Ovary (tissue), 3 donors: ENCODE measurements at regions not wholly inside any gene's neighbourhood (a gene's known extent, or its start where the extent isn't known, plus 50 kb on each side); places are given as distances from the start of the nearest gene placed in this dataset.

ENCODE experiments used
- EP300 ChIP-seq: sonication (generic); formaldehyde crosslinking; IDR thresholded peaks from one replicate; pipeline ENCODE4 v1.6.1; 2017; ENCODE audit warnings: antibody characterized with exemption
- TF ChIP-seq, protein P1 (sequence below), 3 donors: fragments of 450-650 bp in 2 of 3; fragments of 200-600 bp in 1 of 3; IDR thresholded peaks; one replicate each; pipeline versions ENCODE4 v1.5.1 to v1.8.0; 2016 to 2022; ENCODE audit warnings: antibody characterized with exemption in 3 of 3, mild to moderate bottlenecking in 1 of 3
- donor health status: DM: no; HTN: no; CAD: no.

DNA sequence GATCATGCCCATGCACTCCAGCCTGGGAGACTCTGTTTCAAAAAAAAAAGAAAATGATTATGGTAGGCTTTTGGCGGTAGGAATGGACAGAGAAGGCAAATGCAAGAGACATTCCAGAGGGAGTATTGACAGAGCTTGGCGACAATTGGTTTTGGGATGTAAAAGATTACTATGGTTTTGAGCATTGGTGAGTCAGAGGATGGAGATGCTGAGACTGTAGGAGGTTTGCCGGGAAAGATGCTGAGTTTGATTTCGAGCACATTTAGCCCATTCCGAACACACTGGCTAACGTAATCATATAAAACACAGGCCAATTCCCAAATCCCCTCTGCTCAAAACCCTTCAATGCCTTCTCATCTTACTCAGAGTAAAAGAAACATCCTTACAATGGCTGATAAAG, 161.6 kb upstream of the MKLN1 start:
- TF ChIP-seq, protein P1, sequence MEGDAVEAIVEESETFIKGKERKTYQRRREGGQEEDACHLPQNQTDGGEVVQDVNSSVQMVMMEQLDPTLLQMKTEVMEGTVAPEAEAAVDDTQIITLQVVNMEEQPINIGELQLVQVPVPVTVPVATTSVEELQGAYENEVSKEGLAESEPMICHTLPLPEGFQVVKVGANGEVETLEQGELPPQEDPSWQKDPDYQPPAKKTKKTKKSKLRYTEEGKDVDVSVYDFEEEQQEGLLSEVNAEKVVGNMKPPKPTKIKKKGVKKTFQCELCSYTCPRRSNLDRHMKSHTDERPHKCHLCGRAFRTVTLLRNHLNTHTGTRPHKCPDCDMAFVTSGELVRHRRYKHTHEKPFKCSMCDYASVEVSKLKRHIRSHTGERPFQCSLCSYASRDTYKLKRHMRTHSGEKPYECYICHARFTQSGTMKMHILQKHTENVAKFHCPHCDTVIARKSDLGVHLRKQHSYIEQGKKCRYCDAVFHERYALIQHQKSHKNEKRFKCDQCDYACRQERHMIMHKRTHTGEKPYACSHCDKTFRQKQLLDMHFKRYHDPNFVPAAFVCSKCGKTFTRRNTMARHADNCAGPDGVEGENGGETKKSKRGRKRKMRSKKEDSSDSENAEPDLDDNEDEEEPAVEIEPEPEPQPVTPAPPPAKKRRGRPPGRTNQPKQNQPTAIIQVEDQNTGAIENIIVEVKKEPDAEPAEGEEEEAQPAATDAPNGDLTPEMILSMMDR (IDR thresholded peaks at IDR 0.05), result no peak
- no peak for TF ChIP-seq EP300
